K562 (cell line): ENCODE measurements at regions not wholly inside any gene's neighbourhood (a gene's known extent, or its start where the extent isn't known, plus 50 kb on each side); places are given as distances from the start of the nearest gene placed in this dataset.

ENCODE experiments used
- ATAC-seq: fragments of 200-7000 bp; cut with Tn5 transposase; 3 replicates; pipeline ENCODE4 v1.9.1; 2020; ENCODE audit warnings: moderate library complexity
- BruUV-seq: library from RNA; stranded (reverse); fragments of 400-500 nt; replicated peaks from 2 replicates; lab custom pipeline; 2021; lab: Mats Ljungman, UMichigan
- CTCF ChIA-PET: fragments of 300-600 bp; formaldehyde crosslinking; extraction: SDS; loops from one replicate; lab custom pipeline; 2021; ENCODE audit warnings: low intra/inter-chr PET ratio; lab: Yijun Ruan, JAX
- POLR2A ChIA-PET: fragments of 300-600, 350-650 bp; sonication (Branson Sonifier 250); formaldehyde crosslinking; extraction: SDS; loops from one replicate; lab custom pipeline; 2021; ENCODE audit warnings: antibody characterized with exemption, inconsistent platforms; lab: Yijun Ruan, JAX
- DNase-seq, 4 experiments: peaks; one replicate each; pipeline versions ENCODE4 v3.0.0 to v3.0.0-alpha.2; 2011 to 2018; ENCODE audit warnings: low spot score in 3 of 4, mixed read lengths in 3 of 4; ENCODE audit errors: extremely low read depth in 1 of 4
- FAIRE-seq: peaks from 2 replicates; lab custom pipeline; 2011; peaks lifted over from hg19 to GRCh38; lab: Jason Lieb, UNC
- H2AFZ ChIP-seq: 2 replicates; pipeline ENCODE4 v1.6.0; 2011; ENCODE audit warnings: low read depth, low read length, control low read depth, inconsistent platforms
- H3K27ac ChIP-seq: fragments of 200-600 bp; 3 replicates; pipeline ENCODE4 v1.8.0; 2011; ENCODE audit warnings: low read depth, mild to moderate bottlenecking, control low read depth, inconsistent platforms, low read length, moderate library complexity, mixed read lengths; ENCODE audit errors: extremely low read depth
- H3K27me3 ChIP-seq, 2 experiments: fragments of 300-600 bp in 1 of 2; 2 replicates in 1 of 2; 3 replicates in 1 of 2; pipeline versions ENCODE4 v1.6.0 to v1.8.0; 2011; ENCODE audit warnings: inconsistent platforms in 2 of 2, low read length in 2 of 2, mild to moderate bottlenecking in 1 of 2, mixed read lengths in 1 of 2, moderate library complexity in 1 of 2; ENCODE audit not compliant: control insufficient read depth in 2 of 2, insufficient read depth in 2 of 2
- H3K36me3 ChIP-seq: fragments of 300-600 bp; 3 replicates; pipeline ENCODE4 v1.8.0; 2011; ENCODE audit warnings: mild to moderate bottlenecking, low read length, inconsistent platforms; ENCODE audit not compliant: control insufficient read depth, insufficient read depth
- H3K4me1 ChIP-seq, 2 experiments: fragments of 200-600 bp in 1 of 2; replicated peaks in 1 of 2; 2 replicates in 1 of 2; 3 replicates in 1 of 2; pipeline versions ENCODE4 v1.5.1 to v1.8.0; 2011; ENCODE audit warnings: inconsistent platforms in 2 of 2, low read length in 2 of 2, mild to moderate bottlenecking in 1 of 2, mixed read lengths in 1 of 2, moderate library complexity in 1 of 2; ENCODE audit not compliant: control insufficient read depth in 2 of 2, insufficient read depth in 2 of 2
- H3K4me2 ChIP-seq: 2 replicates; pipeline ENCODE4 v1.6.1; 2011; ENCODE audit warnings: low read length, control low read depth, inconsistent platforms, mixed read lengths; ENCODE audit not compliant: insufficient read depth
- H3K4me3 ChIP-seq: fragments of 200-600 bp; sonication (generic), shearing (Covaris generic); 2 replicates; pipeline ENCODE4 v1.5.1; 2016; ENCODE audit warnings: control low read depth, inconsistent platforms
- H3K79me2 ChIP-seq: fragments of 200-600 bp; 3 replicates; pipeline ENCODE4 v1.8.0; 2011; ENCODE audit warnings: low read length, inconsistent platforms; ENCODE audit not compliant: control insufficient read depth, insufficient read depth
- H3K9ac ChIP-seq, 2 experiments: 2 replicates each; pipeline versions ENCODE4 v1.6.0 to v1.6.1; 2011; ENCODE audit warnings: low read depth in 2 of 2, low read length in 2 of 2, control low read depth in 1 of 2, inconsistent platforms in 1 of 2, mild to moderate bottlenecking in 1 of 2, mixed read lengths in 1 of 2; ENCODE audit not compliant: insufficient read depth in 1 of 2
- H3K9me1 ChIP-seq: one replicate; pipeline ENCODE4 v1.6.0; 2011; ENCODE audit warnings: inconsistent platforms, mild to moderate bottlenecking, low read length, moderate library complexity; ENCODE audit not compliant: control insufficient read depth, insufficient read depth
- H3K9me3 ChIP-seq: replicated peaks from 2 replicates; pipeline ENCODE4 v1.5.1; 2011; ENCODE audit warnings: low read depth, low read length, inconsistent platforms; ENCODE audit not compliant: control insufficient read depth, insufficient read depth
- H4K20me1 ChIP-seq: replicated peaks from 2 replicates; pipeline ENCODE4 v1.6.1; 2011; ENCODE audit warnings: low read length, inconsistent platforms, mixed read lengths; ENCODE audit not compliant: control insufficient read depth, insufficient read depth
- BCOR ChIP-seq: fragments of 450-650 bp; IDR thresholded peaks from 2 replicates; pipeline ENCODE4 v1.6.1; 2016
- BRF1 ChIP-seq: IDR thresholded peaks from 3 replicates; pipeline ENCODE4 v1.6.1; 2011; ENCODE audit warnings: borderline replicate concordance, mild to moderate bottlenecking; ENCODE audit not compliant: insufficient read length; ENCODE audit errors: extremely low read depth
- CBFA2T3 ChIP-seq: fragments of 450-650 bp; IDR thresholded peaks from 2 replicates; pipeline ENCODE4 v1.6.1; 2017
- CCNT2 ChIP-seq: IDR thresholded peaks from 2 replicates; pipeline ENCODE4 v1.6.1; 2011; ENCODE audit warnings: borderline replicate concordance, low read depth, mild to moderate bottlenecking, moderate library complexity, mixed read lengths, low read length; ENCODE audit not compliant: insufficient read length; ENCODE audit errors: extremely low read depth
- CREB3 ChIP-seq: fragments of 450-650 bp; conservative IDR thresholded peaks from 2 replicates; pipeline ENCODE4 v1.6.1; 2016; ENCODE audit warnings: missing genetic modification characterization, low read depth, mild to moderate bottlenecking, missing compliant biosample characterization, moderate library complexity
- SIRT6 ChIP-seq: IDR thresholded peaks from one replicate; pipeline ENCODE4 v1.6.1; 2012; ENCODE audit warnings: low read depth, mild to moderate bottlenecking, control low read depth, inconsistent platforms, low read length, moderate library complexity
- SMARCC2 ChIP-seq: fragments of 450-650 bp; IDR thresholded peaks from 2 replicates; pipeline ENCODE4 v1.6.1; 2017; ENCODE audit warnings: antibody characterized with exemption, moderate library complexity, mild to moderate bottlenecking, low read depth
- ZHX1 ChIP-seq: fragments of 150-350 bp; conservative IDR thresholded peaks from 2 replicates; pipeline ENCODE4 v1.6.1; 2014; ENCODE audit warnings: low read length
- WGBS: fragments of 100-300 bp; shearing (Covaris generic); methylation state at CpG from one replicate; pipeline ENCODE4 v1.1.6; 2016; ENCODE audit warnings: low coverage, mixed read lengths; ENCODE audit not compliant: insufficient coverage; ENCODE audit errors: missing lambda C conversion rate; 5-methylcytosine and 5-hydroxymethylcytosine counted together
- in situ Hi-C: fragments of 300-500 bp; cut with MboI; formaldehyde crosslinking; loops from 4 replicates; pipeline ENCODE4 v1.15.0; 2018; ENCODE audit warnings: inconsistent platforms, mixed read lengths
- intact Hi-C: fragments of 100-400 bp; cut with micrococcal nuclease; formaldehyde crosslinking; loops from 2 replicates; pipeline ENCODE4 v1.14.2; 2022

- Histone ChIP-seq H3K27ac (no peak overlapping the region), H3K4me1 (no peaks in the 10 kb centered on the region), H3K36me3 (no peaks in the 10 kb centered on the region), H3K4me3 (no peak overlapping the region), H4K20me1 (no peaks in the 10 kb centered on the region), H3K79me2 (no peaks in the 10 kb centered on the region), H2AFZ (no peak overlapping the region), H3K9ac (no peak overlapping the region), H3K27me3 (no peaks in the 10 kb centered on the region), H3K9me1 (no peaks in the 10 kb centered on the region), H3K9me3 (no peaks in the 10 kb centered on the region; the same call in none of the 2 replicates)
- POLR2A ChIA-PET = no interaction called here
- FAIRE-seq = no peak
- intact Hi-C loops = no loop called here
- no peak for DNase-seq
- whole genome bisulfite sequencing = 0% methylated on average over 3 of the region's 3 CpGs
- in situ Hi-C loops = no loop called here
- BruUV-seq = no TSS peak
- TF ChIP-seq CBFA2T3 (no peak), CREB3 (tag) (no peak), BRF1 (no peak), CCNT2 (no peak), BCOR (no peak), ZHX1 (no peak), SIRT6 (no peak), SMARCC2 (no peak)
- TF ChIP-seq, all 486 proteins: peak for 0
- H3K4me2 ChIP-seq = no peak overlapping the region
- CTCF ChIA-PET = no interaction called here
- ATAC-seq = no peak
Observed at GRCh38 chr4:179768996-179769395, 2326.8 kb upstream of the AGA start.
